ENCODE measurements at regions not wholly inside any gene's neighbourhood (a gene's known extent, or its start where the extent isn't known, plus 50 kb on each side); places are given as distances from the start of the nearest gene placed in this dataset.

DNA sequence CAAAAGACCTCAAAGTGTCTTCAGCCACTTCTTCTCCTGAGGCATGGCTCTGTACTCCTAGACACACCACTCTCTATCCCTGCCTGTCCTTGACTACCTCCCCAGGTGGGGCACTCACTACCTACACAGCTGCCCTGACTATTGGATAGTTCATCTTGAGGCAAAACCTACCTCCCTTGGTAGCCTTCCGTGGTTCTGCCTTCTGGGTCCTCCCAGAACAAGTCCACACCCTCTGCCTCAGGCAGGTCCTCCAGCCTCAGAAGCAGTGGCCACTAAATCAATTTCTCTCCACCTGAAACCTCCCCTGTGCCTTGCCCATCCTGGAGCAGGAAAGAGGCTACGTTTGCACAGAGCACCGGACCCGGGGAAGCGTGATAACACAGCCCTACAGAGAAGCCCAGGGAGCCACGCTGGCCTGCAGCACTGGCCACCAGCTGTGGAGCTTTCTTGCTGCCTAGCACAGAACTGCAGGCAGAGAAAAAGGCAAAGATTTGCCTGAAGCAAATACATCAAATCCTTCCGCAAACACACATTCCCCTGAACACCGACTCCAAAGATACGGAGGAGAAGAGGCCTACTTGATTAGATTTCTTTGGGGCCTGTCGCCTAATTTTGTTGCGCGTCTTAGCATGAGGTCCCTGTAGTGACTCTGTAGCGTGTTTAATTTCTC lies 141.8 kb downstream of the C9orf50 start:
- TF ChIP-seq CTCF (IDR thresholded peaks at IDR 0.05; ENCODE audit: insufficient read depth, low read length) (no peak), GABPA (IDR thresholded peaks at IDR 0.05; ENCODE audit: low read depth) (no peak), POLR2AphosphoS5 (IDR thresholded peaks at IDR 0.05; ENCODE audit: low read depth) (no peak), SPI1 (IDR thresholded peaks at IDR 0.05; ENCODE audit: borderline replicate concordance, low read depth) (no peak)
- TF ChIP-seq, protein P1, sequence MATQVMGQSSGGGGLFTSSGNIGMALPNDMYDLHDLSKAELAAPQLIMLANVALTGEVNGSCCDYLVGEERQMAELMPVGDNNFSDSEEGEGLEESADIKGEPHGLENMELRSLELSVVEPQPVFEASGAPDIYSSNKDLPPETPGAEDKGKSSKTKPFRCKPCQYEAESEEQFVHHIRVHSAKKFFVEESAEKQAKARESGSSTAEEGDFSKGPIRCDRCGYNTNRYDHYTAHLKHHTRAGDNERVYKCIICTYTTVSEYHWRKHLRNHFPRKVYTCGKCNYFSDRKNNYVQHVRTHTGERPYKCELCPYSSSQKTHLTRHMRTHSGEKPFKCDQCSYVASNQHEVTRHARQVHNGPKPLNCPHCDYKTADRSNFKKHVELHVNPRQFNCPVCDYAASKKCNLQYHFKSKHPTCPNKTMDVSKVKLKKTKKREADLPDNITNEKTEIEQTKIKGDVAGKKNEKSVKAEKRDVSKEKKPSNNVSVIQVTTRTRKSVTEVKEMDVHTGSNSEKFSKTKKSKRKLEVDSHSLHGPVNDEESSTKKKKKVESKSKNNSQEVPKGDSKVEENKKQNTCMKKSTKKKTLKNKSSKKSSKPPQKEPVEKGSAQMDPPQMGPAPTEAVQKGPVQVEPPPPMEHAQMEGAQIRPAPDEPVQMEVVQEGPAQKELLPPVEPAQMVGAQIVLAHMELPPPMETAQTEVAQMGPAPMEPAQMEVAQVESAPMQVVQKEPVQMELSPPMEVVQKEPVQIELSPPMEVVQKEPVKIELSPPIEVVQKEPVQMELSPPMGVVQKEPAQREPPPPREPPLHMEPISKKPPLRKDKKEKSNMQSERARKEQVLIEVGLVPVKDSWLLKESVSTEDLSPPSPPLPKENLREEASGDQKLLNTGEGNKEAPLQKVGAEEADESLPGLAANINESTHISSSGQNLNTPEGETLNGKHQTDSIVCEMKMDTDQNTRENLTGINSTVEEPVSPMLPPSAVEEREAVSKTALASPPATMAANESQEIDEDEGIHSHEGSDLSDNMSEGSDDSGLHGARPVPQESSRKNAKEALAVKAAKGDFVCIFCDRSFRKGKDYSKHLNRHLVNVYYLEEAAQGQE (IDR thresholded peaks at IDR 0.05; ENCODE audit: insufficient replicate concordance, low read depth), result no peak
- Histone ChIP-seq H3K27me3 (ENCODE audit: insufficient read depth, poor library complexity, severe bottlenecking) (no peaks in the 10 kb centered on the region), H3K4me3 (replicated peaks; ENCODE audit: insufficient read depth, low read length) (no peak overlapping the region), H3K27ac (replicated peaks) (no peak overlapping the region)
- DNase-seq (ENCODE audit: low read depth in 1 of 2, low spot score in 1 of 2), result no peak

DNA sequence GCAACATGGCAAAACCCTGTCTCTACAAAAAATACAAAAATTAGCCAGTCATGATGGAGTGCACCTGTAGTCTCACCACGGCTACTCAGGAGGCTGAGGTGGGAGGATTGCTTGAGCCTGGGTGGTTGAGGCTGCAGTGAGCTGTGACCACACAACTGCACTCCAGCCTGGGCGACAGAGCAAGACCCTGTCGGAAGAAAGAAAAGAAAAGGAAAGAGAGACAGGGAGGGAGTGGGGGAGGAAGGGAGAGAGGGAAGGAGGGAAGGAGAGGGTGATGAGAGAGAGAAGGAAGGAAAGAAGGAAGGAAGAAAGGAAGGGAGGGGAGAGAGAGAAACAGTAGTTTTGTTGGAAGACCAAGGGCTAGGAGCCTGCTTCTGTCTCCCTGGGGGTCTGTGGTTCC lies 142.4 kb downstream of the C9orf50 start:
- Histone ChIP-seq H3K4me3 (replicated peaks; ENCODE audit: insufficient read depth, low read length) (no peak overlapping the region), H3K27ac (replicated peaks) (no peak overlapping the region), H3K27me3 (ENCODE audit: insufficient read depth, poor library complexity, severe bottlenecking) (no peaks in the 10 kb centered on the region)
- DNase-seq (ENCODE audit: low read depth in 1 of 2, low spot score in 1 of 2), result no peak
- TF ChIP-seq POLR2AphosphoS5 (IDR thresholded peaks at IDR 0.05; ENCODE audit: low read depth) (no peak), GABPA (IDR thresholded peaks at IDR 0.05; ENCODE audit: low read depth) (no peak), SPI1 (IDR thresholded peaks at IDR 0.05; ENCODE audit: borderline replicate concordance, low read depth) (no peak), CTCF (IDR thresholded peaks at IDR 0.05; ENCODE audit: insufficient read depth, low read length) (no peak)
- TF ChIP-seq, protein P1 (IDR thresholded peaks at IDR 0.05; ENCODE audit: insufficient replicate concordance, low read depth), result no peak

- no peak overlapping the region for H3K4me3 ChIP-seq (replicated peaks; ENCODE audit: insufficient read depth, low read length)
Measured at GRCh38 chr9:129476821-129477611, 143.9 kb downstream of the C9orf50 start.

More at GRCh38 chr9:129476821-129477611, 143.9 kb downstream of the C9orf50 start:
- no peak overlapping the region for H3K27ac ChIP-seq (replicated peaks)
- TF ChIP-seq CTCF (IDR thresholded peaks at IDR 0.05; ENCODE audit: insufficient read depth, low read length) (no peak), GABPA (IDR thresholded peaks at IDR 0.05; ENCODE audit: low read depth) (no peak), POLR2AphosphoS5 (IDR thresholded peaks at IDR 0.05; ENCODE audit: low read depth) (no peak), SPI1 (IDR thresholded peaks at IDR 0.05; ENCODE audit: borderline replicate concordance, low read depth) (no peak)
- TF ChIP-seq, protein P1 (IDR thresholded peaks at IDR 0.05; ENCODE audit: insufficient replicate concordance, low read depth), result no peak
- DNase-seq (ENCODE audit: low read depth in 1 of 2, low spot score in 1 of 2), result no peak
- no peaks in the 10 kb centered on the region for H3K27me3 ChIP-seq (ENCODE audit: insufficient read depth, poor library complexity, severe bottlenecking)

Measured in HL-60 (cell line).